Fibroblast of skin of right biceps (primary cell): ENCODE measurements at regions not wholly inside any gene's neighbourhood (a gene's known extent, or its start where the extent isn't known, plus 50 kb on each side); places are given as distances from the start of the nearest gene placed in this dataset.
"Not testable (repeated sequence)": the region's sequence is repeated elsewhere in the genome, so short reads cannot be mapped to it uniquely, and the experiment has no call there.

Experiments used
- DNase-seq: peaks from one replicate; pipeline ENCODE4 v3.0.0-alpha.2; 2013

- DNase-seq, result no peak
Observed at GRCh38 chr15:95734422-95735316, 595.8 kb upstream of the NR2F2 start.

- DNase-seq, result no peak
Observed at GRCh38 chr15:95737060-95737459, 593.4 kb upstream of the NR2F2 start.

GRCh38 chr15:95739131-95739530 is 591.4 kb upstream of the NR2F2 start:
- no peak for DNase-seq

- no peak for DNase-seq
Observed at GRCh38 chr15:95741830-95742229, 588.7 kb upstream of the NR2F2 start.

GRCh38 chr15:95742256-95742655 is 588.2 kb upstream of the NR2F2 start:
- no peak for DNase-seq

- no peak for DNase-seq
Observed at GRCh38 chr15:95742836-95743235, 587.7 kb upstream of the NR2F2 start.

- DNase-seq, result no peak
Observed at GRCh38 chr15:95757171-95757570, 573.3 kb upstream of the NR2F2 start.

GRCh38 chr15:95758451-95758850 is 572.0 kb upstream of the NR2F2 start:
- DNase-seq, result no peak

- no peak for DNase-seq
Observed at GRCh38 chr15:95758851-95759250, 571.6 kb upstream of the NR2F2 start.

- no peak for DNase-seq
Observed at GRCh38 chr15:95760508-95760907, 570.0 kb upstream of the NR2F2 start.

GRCh38 chr15:95761501-95762165 is 568.9 kb upstream of the NR2F2 start:
- no peak for DNase-seq

GRCh38 chr15:95763426-95763825 is 567.1 kb upstream of the NR2F2 start:
- no peak for DNase-seq

GRCh38 chr15:95765161-95765560 is 565.3 kb upstream of the NR2F2 start:
- no peak for DNase-seq

GRCh38 chr15:95770196-95770595 is 560.3 kb upstream of the NR2F2 start:
- DNase-seq, result peak; percentile 24

GRCh38 chr15:95772982-95773381 is 557.5 kb upstream of the NR2F2 start:
- no peak for DNase-seq

- DNase-seq, result no peak
Observed at GRCh38 chr15:95784508-95784907, 546.0 kb upstream of the NR2F2 start.

GRCh38 chr15:95785276-95785675 is 545.2 kb upstream of the NR2F2 start:
- DNase-seq, result not testable (repeated sequence)

GRCh38 chr15:95793231-95793630 is 537.3 kb upstream of the NR2F2 start:
- DNase-seq, result peak; percentile 7

- DNase-seq, result no peak
Observed at GRCh38 chr15:95795386-95795785, 535.1 kb upstream of the NR2F2 start.

GRCh38 chr15:95799286-95800200 is 531.0 kb upstream of the NR2F2 start:
- peak; percentile 82 for DNase-seq

- DNase-seq, result no peak
Observed at GRCh38 chr15:95804484-95804883, 526.0 kb upstream of the NR2F2 start.

GRCh38 chr15:95812491-95812890 is 518.0 kb upstream of the NR2F2 start:
- DNase-seq, result peak; percentile 19

GRCh38 chr15:95814908-95815307 is 515.6 kb upstream of the NR2F2 start:
- DNase-seq, result no peak
